ENCODE measurements at regions not wholly inside any gene's neighbourhood (a gene's known extent, or its start where the extent isn't known, plus 50 kb on each side); places are given as distances from the start of the nearest gene placed in this dataset.

DNA sequence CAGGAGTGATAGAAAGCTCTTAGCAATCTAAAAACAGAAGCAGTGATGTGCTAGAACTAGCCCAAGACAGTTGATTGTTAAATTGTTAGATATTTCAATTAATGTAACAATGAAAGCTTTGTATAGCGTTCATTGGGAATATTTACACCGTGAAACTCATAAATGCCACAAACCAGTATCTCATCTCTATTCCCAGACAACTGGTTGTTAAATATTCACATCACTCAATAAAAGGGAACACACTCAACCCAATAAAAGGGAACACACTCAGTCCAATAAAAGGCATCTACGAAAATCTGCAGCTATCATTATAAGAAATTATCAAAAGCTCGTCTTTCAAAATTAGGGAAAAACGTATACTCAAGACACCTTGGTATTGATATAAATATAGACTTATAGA lies 270.9 kb downstream of the CYLC2 start:
- TF ChIP-seq, protein P1, sequence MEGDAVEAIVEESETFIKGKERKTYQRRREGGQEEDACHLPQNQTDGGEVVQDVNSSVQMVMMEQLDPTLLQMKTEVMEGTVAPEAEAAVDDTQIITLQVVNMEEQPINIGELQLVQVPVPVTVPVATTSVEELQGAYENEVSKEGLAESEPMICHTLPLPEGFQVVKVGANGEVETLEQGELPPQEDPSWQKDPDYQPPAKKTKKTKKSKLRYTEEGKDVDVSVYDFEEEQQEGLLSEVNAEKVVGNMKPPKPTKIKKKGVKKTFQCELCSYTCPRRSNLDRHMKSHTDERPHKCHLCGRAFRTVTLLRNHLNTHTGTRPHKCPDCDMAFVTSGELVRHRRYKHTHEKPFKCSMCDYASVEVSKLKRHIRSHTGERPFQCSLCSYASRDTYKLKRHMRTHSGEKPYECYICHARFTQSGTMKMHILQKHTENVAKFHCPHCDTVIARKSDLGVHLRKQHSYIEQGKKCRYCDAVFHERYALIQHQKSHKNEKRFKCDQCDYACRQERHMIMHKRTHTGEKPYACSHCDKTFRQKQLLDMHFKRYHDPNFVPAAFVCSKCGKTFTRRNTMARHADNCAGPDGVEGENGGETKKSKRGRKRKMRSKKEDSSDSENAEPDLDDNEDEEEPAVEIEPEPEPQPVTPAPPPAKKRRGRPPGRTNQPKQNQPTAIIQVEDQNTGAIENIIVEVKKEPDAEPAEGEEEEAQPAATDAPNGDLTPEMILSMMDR (conservative IDR thresholded peaks at IDR 0.05): no peak
- TF ChIP-seq EZH2 (IDR thresholded peaks at IDR 0.05; ENCODE audit: low read depth): no peak

Measured in PC-9 (cell line).